Endothelial cell of umbilical vein (primary cell): ENCODE measurements at regions not wholly inside any gene's neighbourhood (a gene's known extent, or its start where the extent isn't known, plus 50 kb on each side); places are given as distances from the start of the nearest gene placed in this dataset.

ENCODE experiments used
- BruUV-seq: library from RNA; stranded (reverse); fragments of 400-500 nt; replicated peaks from 2 replicates; lab custom pipeline; 2021; lab: Mats Ljungman, UMichigan
- CTCF ChIA-PET: fragments of 300-600, 350-600 bp; sonication (Branson Sonifier 250); formaldehyde crosslinking; loops from one replicate; lab custom pipeline; 2021; ENCODE audit warnings: antibody characterized with exemption, inconsistent platforms; lab: Charles Lee
- POLR2A ChIA-PET: fragments of 300-600, 350-600 bp; sonication (Branson Sonifier 250); formaldehyde crosslinking; loops from one replicate; lab custom pipeline; 2021; ENCODE audit warnings: antibody characterized with exemption, inconsistent platforms; lab: Charles Lee
- DNase-seq: peaks from one replicate; pipeline ENCODE4 v3.0.0-alpha.2; 2011; ENCODE audit warnings: low read depth, low spot score
- FAIRE-seq: peaks from 2 replicates; lab custom pipeline; 2011; peaks lifted over from hg19 to GRCh38; lab: Jason Lieb, UNC
- H2AFZ ChIP-seq: 2 replicates; pipeline ENCODE4 v1.6.0; 2012; ENCODE audit warnings: low read depth, low read length, control low read depth, inconsistent platforms
- H3K27ac ChIP-seq: 2 replicates; pipeline ENCODE4 v1.5.1; 2011; ENCODE audit warnings: low read depth, mild to moderate bottlenecking, control low read depth, low read length, moderate library complexity; ENCODE audit not compliant: insufficient read depth
- H3K27me3 ChIP-seq, 2 experiments: 2 replicates each; pipeline versions ENCODE4 v1.6.0 to v1.6.1; 2011; ENCODE audit warnings: low read length in 2 of 2, mixed read lengths in 1 of 2; ENCODE audit not compliant: control insufficient read depth in 2 of 2, insufficient read depth in 2 of 2
- H3K36me3 ChIP-seq, 2 experiments: 2 replicates in 1 of 2; 3 replicates in 1 of 2; pipeline ENCODE4 v1.5.1; 2011; ENCODE audit warnings: low read length in 2 of 2, mild to moderate bottlenecking in 1 of 2, moderate library complexity in 1 of 2; ENCODE audit not compliant: control insufficient read depth in 2 of 2, insufficient read depth in 2 of 2; ENCODE audit errors: extremely low read depth in 1 of 2
- H3K4me1 ChIP-seq: 3 replicates; pipeline ENCODE4 v1.5.1; 2011; ENCODE audit warnings: mild to moderate bottlenecking, low read length; ENCODE audit not compliant: control insufficient read depth, insufficient read depth; ENCODE audit errors: extremely low read depth
- H3K4me2 ChIP-seq: 2 replicates; pipeline ENCODE4 v1.6.1; 2011; ENCODE audit warnings: low read length, control low read depth, mixed read lengths; ENCODE audit not compliant: insufficient read depth
- H3K4me3 ChIP-seq, 3 experiments: fragments of 200-600 bp in 1 of 3; sonication (generic), shearing (Covaris generic) in 1 of 3; replicated peaks in 1 of 3; 2 replicates each; pipeline ENCODE4 v1.5.1; 2011 to 2016; ENCODE audit warnings: control low read depth in 3 of 3, low read length in 3 of 3, mild to moderate bottlenecking in 2 of 3, inconsistent platforms in 1 of 3, low read depth in 1 of 3, moderate library complexity in 1 of 3; ENCODE audit not compliant: insufficient read depth in 1 of 3
- H3K79me2 ChIP-seq: 2 replicates; pipeline ENCODE4 v1.6.0; 2012; ENCODE audit warnings: low read length, inconsistent platforms; ENCODE audit not compliant: control insufficient read depth, insufficient read depth
- H3K9ac ChIP-seq: replicated peaks from 2 replicates; pipeline ENCODE3; 2011; ENCODE audit warnings: low read length, control low read depth; ENCODE audit not compliant: insufficient read depth; ENCODE audit errors: extremely low read depth
- H3K9me1 ChIP-seq: replicated peaks from 3 replicates; pipeline ENCODE4 v1.6.0; 2011; ENCODE audit warnings: mild to moderate bottlenecking, low read length; ENCODE audit not compliant: control insufficient read depth, insufficient read depth; ENCODE audit errors: extremely low read depth
- H3K9me3 ChIP-seq: replicated peaks from 2 replicates; pipeline ENCODE4 v1.5.1; 2012; ENCODE audit warnings: low read length, inconsistent platforms; ENCODE audit not compliant: control insufficient read depth, insufficient read depth
- H4K20me1 ChIP-seq: replicated peaks from 2 replicates; pipeline ENCODE3; 2011; ENCODE audit warnings: mild to moderate bottlenecking, low read length; ENCODE audit not compliant: control insufficient read depth, insufficient read depth; ENCODE audit errors: extremely low read depth
- CTCF ChIP-seq, 2 donors: IDR thresholded peaks; 1 replicate in 1 of 2; 2 replicates in 1 of 2; pipeline ENCODE4 v1.5.1; 2011; ENCODE audit warnings: low read length in 2 of 2, mild to moderate bottlenecking in 2 of 2, moderate library complexity in 2 of 2, control low read depth in 1 of 2, inconsistent platforms in 1 of 2, low read depth in 1 of 2; ENCODE audit not compliant: insufficient read depth in 1 of 2; ENCODE audit errors: extremely low read depth in 1 of 2
- EZH2 ChIP-seq: IDR thresholded peaks from 2 replicates; pipeline ENCODE4 v1.6.1; 2012; ENCODE audit warnings: borderline replicate concordance, low read depth, mild to moderate bottlenecking, moderate library complexity, low read length, inconsistent platforms; ENCODE audit not compliant: severe bottlenecking
- FOS ChIP-seq: IDR thresholded peaks from 2 replicates; pipeline ENCODE4 v1.6.1; 2011; ENCODE audit warnings: mild to moderate bottlenecking, low read length, moderate library complexity, borderline replicate concordance; ENCODE audit not compliant: insufficient read depth
- GATA2 ChIP-seq: IDR thresholded peaks from 2 replicates; pipeline ENCODE4 v1.7.0; 2011; ENCODE audit warnings: low read depth, mild to moderate bottlenecking, moderate library complexity, mixed read lengths, low read length; ENCODE audit not compliant: insufficient read length, insufficient read depth
- JUN ChIP-seq: IDR thresholded peaks from 2 replicates; pipeline ENCODE4 v1.6.1; 2011; ENCODE audit warnings: borderline replicate concordance, low read depth; ENCODE audit not compliant: insufficient read length, insufficient read depth
- MAX ChIP-seq: IDR thresholded peaks from 2 replicates; pipeline ENCODE4 v1.6.1; 2011; ENCODE audit not compliant: insufficient read depth, insufficient read length
- MYC ChIP-seq: IDR thresholded peaks from one replicate; pipeline ENCODE4 v1.6.1; 2011; ENCODE audit warnings: mild to moderate bottlenecking, low read depth, low read length
- POLR2A ChIP-seq: IDR thresholded peaks from 2 replicates; pipeline ENCODE4 v1.6.1; 2012; ENCODE audit warnings: low read depth, mild to moderate bottlenecking, control low read depth, low read length
- POLR2AphosphoS5 ChIP-seq: IDR thresholded peaks from 2 replicates; pipeline ENCODE4 v1.6.1; 2012; ENCODE audit warnings: low read depth, mild to moderate bottlenecking, control low read depth, low read length, moderate library complexity; ENCODE audit not compliant: insufficient read depth
- dilution Hi-C: fragments of 300-500 bp; cut with MboI; formaldehyde crosslinking; loops from one replicate; pipeline ENCODE4 v1.15.0; 2019; ENCODE audit warnings: low sequenced_read_pairs; ENCODE audit not compliant: extremely low pct_ligation_motif_present
- intact Hi-C: fragments of 100-400 bp; cut with micrococcal nuclease; formaldehyde crosslinking; loops from one replicate; pipeline ENCODE4 v1.10.0; 2022

- BruUV-seq, result no TSS peak
- TF ChIP-seq CTCF (IDR thresholded peaks at IDR 0.05; ENCODE audit: extremely low read depth in 1 of 2, insufficient read depth in 1 of 2, low read depth in 1 of 2, low read length in 2 of 2) (no peak), GATA2 (no peak), POLR2A (no peak), EZH2 (no peak), MYC (no peak), MAX (no peak), JUN (no peak), FOS (no peak), POLR2AphosphoS5 (no peak)
- H3K36me3 ChIP-seq, result no peaks in the 10 kb centered on the region
- peaks cover 6% of the 10 kb centered on the region for H3K4me1 ChIP-seq
- H3K9ac ChIP-seq, result no peak overlapping the region
- H3K27ac ChIP-seq, result no peak overlapping the region
- H2AFZ ChIP-seq, result no peak overlapping the region
- no peak for DNase-seq
- H3K4me2 ChIP-seq, result no peak overlapping the region
- no peak overlapping the region for H3K4me3 ChIP-seq
- intact Hi-C loops (no loop called here), dilution Hi-C loops (no loop called here)
- POLR2A ChIA-PET, result no interaction called here
- FAIRE-seq, result no peak
- no peaks in the 10 kb centered on the region for H3K9me3 ChIP-seq
- no peaks in the 10 kb centered on the region for H3K9me1 ChIP-seq
- CTCF ChIA-PET, result interaction anchor here (1.2 kb wide), 1 partner anchor 102 kb away, joined by 3 read pairs; no protein-coding TSS in a partner anchor
- H4K20me1 ChIP-seq, result no peaks in the 10 kb centered on the region
- no peaks in the 10 kb centered on the region for H3K27me3 ChIP-seq
- H3K79me2 ChIP-seq, result no peaks in the 10 kb centered on the region
Measured at GRCh38 chr18:60910534-60910933, 422.7 kb upstream of the CDH20 start.
